DMS114 treated with DMSO at 0.1 percent for 48 hours (cell line): ENCODE measurements at regions not wholly inside any gene's neighbourhood (a gene's known extent, or its start where the extent isn't known, plus 50 kb on each side); places are given as distances from the start of the nearest gene placed in this dataset.
A peak's percentile ranks its signal among the peaks of the same experiment; 100 is the strongest.
"Not testable (repeated sequence)": the region's sequence is repeated elsewhere in the genome, so short reads cannot be mapped to it uniquely, and the experiment has no call there.

ENCODE experiments used
- DNase-seq: peaks from one replicate; lab custom pipeline; 2025; ENCODE audit not compliant: unreplicated experiment; lab: John Stamatoyannopoulos, UW

DNA sequence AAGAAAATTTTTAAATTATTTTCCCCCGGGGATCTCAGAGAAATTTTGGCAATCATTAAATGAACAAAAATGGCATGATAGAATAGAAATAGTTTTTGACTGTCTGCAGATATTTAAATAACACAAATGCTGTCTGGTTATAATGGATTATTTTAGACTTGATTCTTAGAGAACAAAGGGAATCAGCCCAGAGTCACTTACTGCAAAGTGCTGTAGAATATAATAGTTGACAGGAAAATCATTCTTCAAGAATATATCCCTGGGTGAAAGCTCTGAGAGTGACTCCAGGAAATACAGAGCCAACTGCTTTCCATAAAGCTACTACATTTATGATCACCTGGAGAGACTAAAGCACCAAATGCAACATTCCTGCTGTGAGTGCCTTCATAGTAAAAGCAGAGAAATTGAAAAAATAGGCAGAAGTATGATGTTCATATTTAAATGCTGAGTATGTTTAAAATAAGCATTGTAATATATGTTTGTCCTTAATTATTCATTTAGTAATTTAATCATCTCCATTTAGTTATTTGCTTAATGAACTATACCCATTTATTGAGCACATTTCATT lies 1765.8 kb downstream of the SLITRK1 start:
- DNase-seq, result no peak

DNA sequence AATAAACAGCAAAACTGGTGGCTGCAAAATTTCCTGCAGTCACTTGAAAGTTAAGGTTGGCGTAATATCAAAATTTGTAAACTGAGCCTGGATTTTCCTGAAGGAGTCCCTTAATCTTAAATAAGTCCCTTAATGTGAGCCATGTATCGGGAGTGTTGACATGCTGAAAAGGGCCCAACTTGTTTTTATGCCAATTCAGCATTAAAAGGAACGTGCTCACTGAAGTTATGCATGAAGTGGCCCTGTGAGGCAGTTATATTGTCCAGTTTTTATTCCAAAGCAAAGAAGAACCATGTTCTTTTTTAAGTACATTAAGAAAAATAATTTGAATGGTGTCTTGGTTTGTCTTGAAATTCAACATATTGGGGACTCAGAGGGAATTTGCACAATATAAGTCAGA lies 1766.9 kb downstream of the SLITRK1 start:
- no peak for DNase-seq

DNA sequence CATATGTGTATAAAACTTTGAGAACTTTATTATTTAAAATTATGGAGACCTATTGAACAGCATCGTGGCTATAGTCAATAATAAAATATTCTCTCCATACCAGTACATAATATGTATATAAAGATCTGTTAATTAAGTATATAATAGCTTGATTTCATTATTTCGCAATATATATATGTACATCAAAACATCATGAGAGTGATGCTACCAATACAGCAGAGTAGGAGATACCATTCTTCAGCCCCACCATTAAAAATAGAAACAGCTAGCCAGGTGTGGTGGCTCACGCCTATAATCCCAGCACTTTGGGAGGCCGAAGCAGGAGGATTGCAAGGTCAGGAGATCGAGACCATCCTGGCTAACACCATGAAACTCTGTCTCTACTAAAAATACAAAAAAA lies 1755.3 kb upstream of the SPRY2 start:
- DNase-seq, result no peak

DNA sequence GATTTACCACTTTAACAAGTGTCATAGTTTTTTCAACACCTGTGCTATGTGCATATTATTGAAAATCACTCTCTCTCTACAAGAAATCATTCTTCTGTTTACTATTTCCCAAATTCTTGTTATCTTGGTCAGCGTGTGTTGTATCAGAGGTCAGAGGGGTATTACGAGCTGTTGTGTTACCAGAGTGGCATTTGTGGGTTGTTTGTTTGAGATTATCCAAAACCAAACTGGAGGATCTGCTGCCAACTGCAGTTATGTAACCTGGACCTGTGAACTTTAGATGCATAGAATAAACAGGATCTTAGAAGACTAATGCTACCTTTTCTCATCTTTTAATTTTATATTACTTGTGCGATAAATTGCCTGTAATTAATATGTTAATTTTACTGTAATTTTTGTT lies 1751.4 kb upstream of the SPRY2 start:
- no peak for DNase-seq

DNA sequence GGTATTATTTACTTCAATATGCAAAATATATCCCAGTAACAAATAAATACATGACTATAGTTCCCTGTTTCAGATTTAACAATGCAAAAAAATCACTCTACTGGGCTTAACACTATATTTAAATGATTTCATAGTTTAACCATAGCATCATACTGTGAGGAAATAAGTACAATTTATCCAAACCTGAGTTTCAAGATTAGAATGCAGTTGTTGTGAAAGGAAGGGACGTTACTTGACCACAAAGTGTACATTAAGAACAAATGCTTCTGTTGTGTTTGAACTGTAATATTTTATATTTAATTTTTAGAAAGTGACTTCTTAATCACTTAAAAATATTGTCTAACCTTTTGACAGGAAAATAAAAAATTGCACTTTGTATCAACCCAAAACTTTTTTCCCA lies 1747.9 kb upstream of the SPRY2 start:
- DNase-seq, result no peak

DNA sequence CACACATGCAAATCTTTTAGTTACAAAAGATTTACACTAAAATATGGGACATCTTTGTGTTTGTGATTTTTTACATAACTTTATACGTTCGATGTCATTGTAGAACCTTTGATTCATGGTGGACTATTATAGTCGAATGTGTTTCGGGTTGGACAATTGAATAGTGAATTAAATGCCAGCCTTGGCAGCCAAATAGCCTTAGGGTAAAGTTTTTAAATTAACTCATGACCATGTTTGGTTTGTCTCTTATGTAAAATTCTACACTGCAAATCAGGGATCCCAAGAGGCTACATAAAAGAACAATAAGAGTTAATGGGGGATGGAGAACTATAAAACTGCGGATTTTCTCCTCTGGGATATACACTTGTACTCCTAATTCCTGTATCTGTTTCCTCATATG lies 1735.6 kb upstream of the SPRY2 start:
- no peak for DNase-seq

DNA sequence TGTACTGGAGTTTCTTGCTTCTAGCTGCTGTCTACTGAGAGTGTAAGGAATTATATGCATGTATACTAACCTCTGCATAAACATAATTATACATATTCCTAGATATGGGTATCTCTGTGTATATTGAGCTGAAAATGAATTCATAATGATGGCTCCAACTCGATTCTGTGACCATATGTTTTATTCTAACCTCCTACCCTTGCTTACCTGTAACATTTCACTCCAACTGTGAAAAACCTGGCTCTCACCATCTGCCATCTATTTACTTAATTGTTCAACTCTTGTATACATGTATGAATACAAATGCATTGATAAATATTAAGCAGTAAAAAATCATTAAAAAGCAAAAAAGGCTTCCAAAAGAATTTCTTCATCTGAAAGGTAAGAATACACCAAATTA lies 1729.5 kb upstream of the SPRY2 start:
- DNase-seq, result no peak

DNA sequence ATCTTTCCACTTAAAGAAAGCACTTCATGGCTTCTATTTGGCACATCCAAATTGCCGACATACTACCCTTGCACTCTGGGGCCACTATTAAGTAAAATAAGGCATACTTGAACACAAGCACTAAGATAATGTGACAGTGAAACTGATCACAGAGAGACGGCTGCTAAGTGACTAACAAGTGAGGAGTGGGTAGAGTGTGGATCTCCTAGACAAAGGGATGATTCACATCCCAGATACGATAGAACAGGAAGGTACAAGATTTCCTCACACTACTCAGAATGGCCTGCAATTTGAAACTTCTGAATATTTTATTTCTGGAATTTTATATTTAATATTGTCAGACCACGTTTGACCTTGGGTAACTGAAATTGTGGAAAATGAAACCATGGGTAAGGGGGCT lies 1721.8 kb upstream of the SPRY2 start:
- DNase-seq, result no peak

DNA sequence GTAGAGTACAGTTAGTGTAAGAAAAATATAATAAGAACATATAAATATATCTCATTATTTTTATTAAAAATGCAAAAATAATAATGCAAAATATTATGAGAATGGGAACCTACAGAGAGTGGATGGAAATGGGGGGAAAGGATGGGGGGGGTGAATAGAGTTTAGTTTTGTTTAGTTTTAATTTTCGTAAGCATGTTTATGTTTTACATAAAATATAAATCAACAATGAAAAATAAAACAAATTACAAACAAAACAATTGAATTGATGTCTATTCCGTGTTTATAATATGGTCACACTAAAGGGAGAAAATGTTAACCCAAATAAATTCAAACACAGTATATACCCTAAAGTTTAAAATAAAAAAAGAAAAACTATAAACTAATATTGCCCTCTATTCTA lies 1717.4 kb upstream of the SPRY2 start:
- DNase-seq, result no peak

DNA sequence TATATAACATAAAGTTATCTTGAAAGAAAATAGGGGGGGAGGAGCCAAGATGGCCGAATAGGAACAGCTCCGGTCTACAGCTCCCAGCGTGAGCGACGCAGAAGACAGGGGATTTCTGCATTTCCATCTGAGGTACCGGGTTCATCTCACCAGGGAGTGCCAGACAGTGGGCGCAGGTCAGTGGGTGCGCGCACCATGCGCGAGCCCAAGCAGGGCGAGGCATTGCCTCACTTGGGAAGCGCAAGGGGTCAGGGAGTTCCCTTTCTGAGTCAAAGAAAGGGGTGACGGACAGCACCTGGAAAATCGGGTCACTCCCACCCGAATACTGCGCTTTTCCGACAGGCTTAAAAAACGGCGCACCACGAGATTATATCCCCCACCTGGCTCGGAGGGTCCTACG lies 1704.4 kb upstream of the SPRY2 start:
- not testable (repeated sequence) for DNase-seq

DNA sequence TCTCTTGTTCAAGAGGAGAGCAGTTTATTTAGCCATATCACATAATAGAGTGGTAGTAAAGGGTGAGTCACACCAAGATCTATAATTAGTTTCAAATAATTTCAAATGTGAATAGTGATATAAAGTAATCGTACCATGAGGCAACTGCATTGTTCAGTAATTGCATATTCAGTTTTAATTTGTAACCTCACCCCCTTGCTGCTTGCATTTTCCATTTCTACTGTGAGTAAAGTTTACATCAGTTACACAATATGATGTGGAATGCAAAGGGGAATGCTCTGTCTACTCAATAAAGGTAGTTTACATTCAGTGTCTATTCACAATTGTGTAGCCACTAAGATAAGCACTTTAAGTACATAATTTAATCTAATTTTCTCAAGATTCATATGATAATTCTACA lies 1695.7 kb upstream of the SPRY2 start:
- DNase-seq, result no peak

DNA sequence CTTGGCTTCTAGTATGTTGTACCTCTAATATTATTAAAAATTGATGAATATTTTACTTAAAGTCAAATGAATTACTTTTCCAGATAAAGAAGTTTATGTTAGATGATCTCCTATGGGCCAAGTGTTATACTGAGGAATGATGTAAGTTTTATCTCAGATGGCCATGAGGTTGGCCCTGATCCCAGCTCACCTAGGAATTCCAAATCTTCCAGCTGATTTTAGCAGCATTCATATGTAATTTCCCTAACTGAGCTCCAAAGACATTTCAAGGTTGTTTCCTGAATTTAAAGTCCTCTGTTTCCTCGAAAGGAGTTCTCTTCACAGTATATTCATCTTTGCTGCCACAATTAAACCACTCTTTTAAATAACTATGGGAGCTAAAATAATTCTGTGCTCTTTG lies 1670.4 kb upstream of the SPRY2 start:
- DNase-seq, result no peak

DNA sequence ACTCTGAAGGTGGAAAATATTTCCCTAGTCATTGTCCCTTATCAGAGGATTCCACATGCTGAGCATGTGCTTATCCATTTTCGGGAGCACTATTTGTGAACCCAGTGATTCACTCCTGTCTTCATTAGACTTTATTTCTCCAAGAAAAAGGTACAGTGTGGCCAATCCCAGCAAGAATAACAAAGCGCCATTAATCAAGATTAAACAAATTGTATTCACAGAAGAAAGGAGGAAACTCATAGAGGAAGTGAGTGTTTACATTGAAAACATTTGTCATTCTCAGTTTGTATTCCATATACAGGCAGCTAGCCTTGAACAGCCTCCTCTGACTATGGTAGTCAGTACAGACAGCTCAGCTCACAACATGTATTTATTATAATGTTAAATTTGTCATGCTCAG lies 1669.9 kb upstream of the SPRY2 start:
- no peak for DNase-seq

DNA sequence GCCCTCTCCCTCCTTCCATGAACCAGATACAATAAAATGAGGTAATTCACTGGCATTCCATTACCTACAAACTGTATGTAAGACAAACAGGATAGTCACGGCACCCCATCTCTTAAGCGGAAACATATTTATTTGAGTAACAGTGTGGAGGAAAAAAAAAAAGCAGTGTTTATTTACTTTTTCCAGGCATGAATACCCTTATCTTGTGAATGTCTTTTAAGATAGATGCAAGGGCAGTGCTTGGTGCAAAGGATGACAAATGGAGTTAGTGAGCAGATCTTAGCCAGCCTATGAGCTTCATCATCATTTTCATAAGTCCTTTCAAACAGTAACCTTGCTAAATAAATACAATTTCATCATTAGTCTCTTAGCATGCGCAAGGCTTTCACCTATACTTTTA lies 1661.8 kb upstream of the SPRY2 start:
- no peak for DNase-seq

DNA sequence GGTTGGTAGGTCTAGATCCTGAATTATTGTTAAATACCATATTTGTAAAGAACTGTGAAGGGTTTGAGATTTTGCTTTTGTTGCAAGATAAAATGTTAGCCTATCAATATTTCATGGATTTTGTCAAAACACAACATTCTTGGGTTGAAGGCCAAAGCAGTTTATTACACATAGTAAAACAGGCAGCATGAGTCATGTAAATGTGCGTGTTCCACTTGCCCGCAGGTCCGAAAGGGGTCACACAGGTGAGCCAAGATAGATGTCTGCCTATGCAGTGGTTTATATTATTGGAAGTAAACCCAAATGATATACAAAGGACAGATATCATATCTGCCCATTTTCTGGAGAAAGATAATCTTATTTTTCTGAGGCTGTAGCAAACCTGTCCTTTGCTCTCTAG lies 1654.4 kb upstream of the SPRY2 start:
- DNase-seq, result no peak

DNA sequence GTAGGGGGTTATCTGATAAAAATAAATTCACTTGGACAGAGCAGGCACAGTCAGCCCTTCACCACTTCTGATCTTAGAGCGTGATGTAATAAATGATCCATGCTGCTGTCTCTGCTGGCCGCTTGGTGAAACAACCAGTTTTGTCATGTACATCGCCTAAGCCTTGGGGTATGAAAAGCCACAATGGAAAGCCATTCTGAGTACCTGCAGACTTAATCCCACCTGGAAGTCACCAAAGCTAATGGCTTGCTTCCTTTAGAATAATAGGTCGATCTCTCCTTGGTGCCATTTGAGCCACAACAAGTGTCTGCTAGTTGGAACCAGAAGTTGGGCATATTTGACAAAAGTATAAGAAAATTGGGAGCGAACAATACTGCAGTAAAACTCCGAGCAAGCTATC lies 1649.7 kb upstream of the SPRY2 start:
- DNase-seq, result no peak

DNA sequence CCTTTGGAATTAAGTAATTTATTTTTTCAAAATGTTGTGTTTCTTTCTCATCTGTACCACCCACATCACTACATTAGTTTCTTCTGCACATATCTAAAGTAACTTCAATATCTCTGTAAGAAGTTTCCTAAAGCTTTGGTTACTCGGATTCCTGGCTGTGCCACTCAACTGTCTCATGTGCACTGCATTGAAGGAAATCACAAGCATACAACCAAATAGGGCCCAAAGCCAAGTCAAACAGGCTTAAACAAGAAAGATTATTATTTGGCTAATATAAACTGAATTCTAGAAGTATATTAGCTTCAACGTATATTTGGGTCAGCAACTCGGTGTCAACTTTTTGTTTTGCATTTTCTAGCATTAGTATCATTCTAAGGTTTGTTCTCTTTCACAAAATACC lies 1647.6 kb upstream of the SPRY2 start:
- DNase-seq, result no peak

DNA sequence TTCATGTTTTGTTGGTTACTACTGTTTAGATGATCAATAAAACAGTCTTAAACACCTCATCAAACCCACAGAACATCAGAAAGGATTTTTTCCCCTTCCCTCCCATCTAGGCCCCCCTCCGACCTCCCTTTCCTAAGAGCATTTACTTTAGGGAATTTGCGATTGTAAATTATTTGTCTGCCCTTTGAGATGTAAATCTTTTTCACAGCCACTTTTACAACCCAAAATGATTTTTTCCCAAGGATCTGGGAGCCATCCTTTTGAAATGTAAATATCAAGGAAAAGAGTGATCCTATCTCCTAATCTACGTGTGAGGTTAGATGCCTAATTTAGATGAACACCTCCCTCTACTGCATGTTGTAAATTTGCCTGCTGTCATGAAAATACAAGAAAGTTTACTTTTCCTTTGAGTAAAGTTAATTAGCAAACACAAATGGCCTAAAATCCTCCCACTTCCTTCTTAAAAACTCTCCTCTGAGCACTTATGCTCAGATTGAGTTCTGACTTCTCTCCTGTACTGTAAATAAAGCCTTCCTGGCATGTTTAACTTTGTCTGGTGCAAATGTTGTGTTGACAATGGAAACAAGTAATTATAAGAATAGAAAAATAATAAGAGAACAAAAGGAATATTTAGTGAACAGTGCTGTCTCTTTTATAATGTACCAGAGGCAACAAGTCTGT lies 1646.9 kb upstream of the SPRY2 start:
- no peak for DNase-seq

DNA sequence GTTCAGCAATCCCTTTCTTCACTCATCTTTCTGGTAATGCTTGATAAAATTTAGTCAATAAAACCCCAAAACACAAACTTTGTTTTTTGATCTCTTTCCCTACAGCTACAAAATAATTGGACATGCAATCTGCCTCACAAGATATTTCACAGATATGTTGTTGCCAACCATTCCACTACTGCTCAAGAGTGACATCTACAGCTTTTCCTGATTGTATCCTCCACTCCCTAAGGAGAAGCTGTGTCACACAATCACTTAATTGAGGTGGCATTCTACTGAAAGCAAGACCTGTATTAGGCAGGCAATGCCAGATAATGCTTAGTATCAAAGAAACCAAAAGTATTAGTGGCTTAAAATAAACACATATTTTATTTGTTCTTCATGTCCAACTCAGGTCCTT lies 1646.2 kb upstream of the SPRY2 start:
- DNase-seq, result no peak

DNA sequence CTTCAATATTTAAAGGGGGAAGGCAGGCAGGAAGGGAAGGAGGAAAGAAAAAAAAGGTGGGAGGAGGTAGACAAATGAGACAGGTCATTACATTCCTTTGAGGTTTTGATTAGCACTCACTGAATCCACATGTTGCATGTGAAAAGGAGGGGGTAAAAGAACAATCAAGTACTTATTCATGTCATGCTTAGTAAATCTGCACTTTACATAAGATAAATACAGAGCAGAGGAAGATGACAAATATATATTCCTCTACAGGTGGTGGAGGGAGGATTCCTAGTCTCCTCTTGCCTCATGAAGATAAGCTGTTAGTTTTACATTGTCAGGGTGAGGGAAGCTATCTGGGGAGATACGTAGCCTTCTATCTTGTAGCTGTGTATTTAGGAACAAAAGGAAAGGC lies 1645.4 kb upstream of the SPRY2 start:
- DNase-seq, result no peak

DNA sequence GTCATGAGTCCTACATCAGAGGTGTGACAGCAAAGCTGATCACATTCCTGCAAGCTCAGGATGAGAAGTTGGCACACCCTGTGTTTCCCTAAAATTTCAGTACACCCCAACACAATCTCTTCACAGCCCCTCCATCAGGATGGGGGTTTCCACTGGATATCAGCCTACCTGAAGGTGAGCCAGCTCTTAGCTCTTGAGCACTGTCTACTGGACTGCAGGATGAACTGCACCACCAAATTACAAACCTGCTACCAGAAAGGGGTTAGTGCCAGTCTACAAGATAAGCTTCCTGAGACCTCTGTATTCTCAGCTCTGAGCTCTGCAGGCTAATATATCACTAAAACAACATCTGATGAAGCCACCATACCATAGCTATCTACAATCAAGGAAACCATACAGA lies 1616.2 kb upstream of the SPRY2 start:
- no peak for DNase-seq

DNA sequence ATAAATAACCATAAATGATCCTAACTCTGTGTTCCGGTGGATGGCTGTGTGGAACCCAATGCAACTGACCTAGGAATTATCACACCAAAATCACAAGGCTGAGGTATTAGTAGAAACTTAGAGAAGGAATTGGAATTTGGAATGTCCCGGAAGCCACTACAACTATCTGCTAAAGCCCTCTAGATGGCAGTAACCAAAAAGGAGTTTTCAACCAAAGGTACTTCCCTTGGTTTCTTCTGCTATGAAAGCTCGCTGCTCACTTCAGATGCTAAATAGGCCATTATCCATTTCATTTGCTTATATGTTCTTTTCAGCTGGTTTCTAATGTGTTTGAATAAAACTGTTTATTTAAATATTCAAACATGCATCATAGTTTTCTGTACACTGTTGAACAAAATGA lies 1589.1 kb upstream of the SPRY2 start:
- peak; percentile 24 for DNase-seq

DNA sequence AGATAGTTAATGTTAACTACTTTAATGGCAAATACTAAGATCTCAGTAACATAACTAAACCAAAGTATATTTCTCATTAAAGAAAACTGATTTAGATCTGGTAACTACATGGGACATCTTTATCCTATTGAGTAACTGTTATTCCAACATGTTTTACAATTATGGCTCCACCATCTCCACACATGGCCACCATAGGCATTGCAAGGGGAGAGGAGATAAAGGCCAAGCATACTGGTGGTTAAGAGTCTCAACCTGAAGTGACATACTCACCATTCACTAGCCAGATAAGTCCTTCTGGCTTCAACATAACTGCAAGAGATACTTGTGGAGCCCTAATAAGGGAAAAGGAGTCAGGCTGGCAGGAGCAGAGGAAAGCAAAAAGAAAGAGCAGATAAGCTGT lies 1586.4 kb upstream of the SPRY2 start:
- no peak for DNase-seq
